HG02884 (cell line): ENCODE measurements at regions not wholly inside any gene's neighbourhood (a gene's known extent, or its start where the extent isn't known, plus 50 kb on each side); places are given as distances from the start of the nearest gene placed in this dataset.

Experiments
- ATAC-seq: cut with Tn5 transposase; IDR thresholded peaks from one replicate; pipeline ENCODE4 v1.9.1; 2021; ENCODE audit warnings: mild to moderate bottlenecking, moderate library complexity; ENCODE audit not compliant: unreplicated experiment

DNA sequence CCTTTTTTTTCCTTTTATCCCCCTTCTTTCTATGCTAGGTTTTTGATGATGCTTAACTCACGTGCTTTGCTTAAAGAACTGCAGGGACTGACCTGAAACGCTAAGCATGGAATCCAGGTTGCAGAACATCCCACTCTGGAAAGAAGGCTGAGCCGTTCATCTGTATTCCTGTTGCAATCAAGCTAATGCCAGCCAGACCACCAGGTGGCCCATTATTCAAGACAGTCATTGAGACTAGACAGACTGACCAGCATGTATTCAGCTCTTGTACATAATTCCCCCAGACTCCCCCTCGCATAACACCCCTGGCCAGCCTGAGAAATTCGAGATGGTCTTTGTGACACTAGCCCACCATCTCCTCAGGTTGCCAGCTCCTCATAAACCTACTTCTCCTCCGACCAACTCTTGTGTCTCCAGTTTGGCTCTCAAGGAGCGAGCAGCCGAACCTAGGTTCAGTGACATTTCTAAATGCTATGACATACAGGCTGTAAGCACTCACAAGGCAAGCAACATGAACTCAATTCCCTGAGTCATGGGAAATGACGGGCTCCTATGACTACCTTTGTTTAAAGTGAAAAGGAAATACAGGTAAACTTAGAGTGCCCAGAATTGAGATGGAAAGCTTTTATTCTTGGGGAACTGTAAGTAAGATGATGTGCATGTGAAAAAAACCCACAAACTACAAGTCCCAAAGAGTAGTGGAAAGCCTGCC, 309.3 kb upstream of the CDYL start:
- no peak for ATAC-seq

- no peak for ATAC-seq
These were observed 309.9 kb upstream of the CDYL start for GRCh38 chr6:4466261-4466660.

DNA sequence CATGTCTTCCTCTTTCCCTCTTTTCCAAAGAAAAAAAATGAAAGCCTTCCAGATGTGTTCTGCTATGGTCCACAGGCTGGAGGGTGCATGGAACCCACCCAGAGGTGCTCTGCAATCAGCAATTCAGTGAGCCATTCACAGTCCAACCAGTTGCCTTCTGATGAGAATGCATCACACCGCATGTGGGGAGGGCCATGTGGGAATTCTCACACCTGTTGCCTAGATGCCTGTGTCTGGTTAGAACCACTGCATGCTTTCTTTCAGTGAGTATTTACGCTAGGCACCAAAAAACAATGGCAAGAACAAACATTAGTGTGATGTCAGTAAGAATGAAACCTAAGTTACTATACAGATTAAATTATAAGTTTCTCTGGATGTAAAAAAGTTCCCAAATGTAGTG, 311.6 kb upstream of the CDYL start:
- no peak for ATAC-seq

DNA sequence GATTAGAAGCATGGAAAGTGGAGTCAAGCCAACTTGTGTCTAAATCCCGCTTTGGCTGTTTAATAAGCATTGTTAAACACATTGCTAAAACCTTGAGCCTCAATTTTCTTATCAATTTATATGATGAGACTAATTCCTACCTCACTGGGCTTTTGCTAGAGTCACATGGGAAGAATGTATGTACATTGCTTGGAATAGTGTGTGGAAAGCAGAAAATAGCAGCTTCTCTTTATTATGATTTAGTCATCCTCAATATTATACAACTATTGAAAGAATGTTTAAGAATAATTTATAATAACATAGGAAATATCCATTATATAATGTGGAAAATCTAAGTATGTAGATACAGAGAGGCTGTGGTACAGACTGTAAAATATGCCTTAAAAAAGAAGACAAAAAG, 313.0 kb upstream of the CDYL start:
- no peak for ATAC-seq

DNA sequence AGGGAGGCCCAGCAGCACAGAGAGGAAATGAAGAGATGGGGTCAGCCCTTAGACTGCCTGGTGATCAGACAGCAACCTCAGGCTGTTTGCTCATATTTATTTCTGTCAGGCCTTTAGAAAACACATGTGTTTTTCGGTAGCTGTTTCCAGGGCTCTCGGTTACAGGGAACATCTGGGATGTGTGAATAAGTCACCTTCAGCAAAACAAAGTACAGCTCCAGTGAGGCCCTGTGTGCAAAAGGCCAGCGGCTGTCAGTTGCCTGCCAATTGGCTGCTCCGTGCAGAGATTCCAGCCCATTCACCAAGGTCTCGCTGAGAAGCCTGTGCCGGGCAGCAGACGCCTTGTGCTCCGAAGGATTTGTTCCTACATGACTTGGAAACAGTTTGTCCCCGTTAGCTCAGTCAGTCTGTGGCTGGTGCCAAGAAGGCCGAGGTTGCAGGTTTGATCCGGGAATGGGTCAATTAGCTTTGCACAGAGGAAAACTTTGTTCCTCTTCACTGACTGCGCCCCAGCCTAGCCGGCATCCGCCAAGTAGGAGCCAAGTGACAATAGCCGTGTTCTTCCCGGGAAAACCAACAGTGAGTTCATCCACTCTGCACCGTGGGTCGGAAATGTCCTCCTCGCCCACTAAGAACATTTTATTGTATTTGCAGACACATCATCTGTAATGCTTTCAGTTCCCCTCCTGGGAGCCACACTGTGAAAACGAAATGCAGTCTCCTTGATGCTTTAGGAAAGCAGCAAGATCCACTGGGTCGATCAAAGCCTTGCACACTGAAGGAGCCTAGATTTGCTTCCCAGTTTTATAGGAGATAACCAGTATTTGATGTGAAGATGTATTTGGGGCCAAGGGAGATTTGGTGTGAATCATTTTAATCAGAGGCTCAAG, 315.4 kb upstream of the CDYL start:
- no peak for ATAC-seq

GRCh38 chr6:4459996-4460395, 316.2 kb upstream of the CDYL start:
- ATAC-seq: no peak

- ATAC-seq: no peak
These were observed 317.2 kb upstream of the CDYL start for GRCh38 chr6:4459032-4459431.

GRCh38 chr6:4451718-4452117, 316.3 kb upstream of the ECI2 start:
- ATAC-seq: no peak

- no peak for ATAC-seq
These were observed 315.7 kb upstream of the ECI2 start for GRCh38 chr6:4451081-4451480.

DNA sequence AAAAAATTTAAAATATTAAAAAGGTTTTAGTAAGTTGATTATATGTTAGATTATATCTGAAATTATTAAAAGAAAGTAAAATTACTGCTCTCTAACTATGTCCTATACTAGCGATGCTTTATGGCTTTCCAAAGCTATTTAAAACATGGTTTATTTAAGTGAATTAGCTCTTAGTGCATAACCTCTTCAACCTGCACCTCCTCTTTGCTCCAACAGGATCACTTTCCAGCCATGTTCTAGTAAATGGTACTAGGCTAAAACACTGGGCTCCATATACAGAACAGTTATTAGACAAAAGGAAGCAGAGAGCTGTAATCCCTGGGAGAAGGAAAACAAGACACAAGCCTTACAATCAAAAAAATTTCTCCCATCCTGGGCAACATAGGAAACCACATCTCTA, 314.9 kb upstream of the ECI2 start:
- ATAC-seq: no peak

DNA sequence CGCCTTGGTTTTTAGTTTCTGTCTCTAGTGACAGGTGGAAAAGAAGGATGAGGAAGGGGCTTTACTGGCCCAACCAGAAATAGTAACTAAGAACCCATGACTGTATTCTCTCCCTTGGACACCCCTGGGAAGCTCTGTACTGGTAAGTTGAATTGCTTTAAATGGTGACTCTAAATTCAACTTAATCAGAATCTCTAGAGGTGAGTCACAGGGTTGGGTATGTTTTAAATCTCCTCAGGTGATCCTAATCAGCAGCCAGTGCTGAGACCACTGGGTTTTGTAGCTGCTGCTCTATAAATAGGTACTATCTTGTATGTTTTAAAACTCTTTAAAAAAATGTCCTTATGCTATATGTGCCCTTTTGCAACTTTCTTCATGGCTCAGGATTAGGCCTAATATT, 314.0 kb upstream of the ECI2 start:
- no peak for ATAC-seq

GRCh38 chr6:4448841-4449240, 313.5 kb upstream of the ECI2 start:
- ATAC-seq: no peak

DNA sequence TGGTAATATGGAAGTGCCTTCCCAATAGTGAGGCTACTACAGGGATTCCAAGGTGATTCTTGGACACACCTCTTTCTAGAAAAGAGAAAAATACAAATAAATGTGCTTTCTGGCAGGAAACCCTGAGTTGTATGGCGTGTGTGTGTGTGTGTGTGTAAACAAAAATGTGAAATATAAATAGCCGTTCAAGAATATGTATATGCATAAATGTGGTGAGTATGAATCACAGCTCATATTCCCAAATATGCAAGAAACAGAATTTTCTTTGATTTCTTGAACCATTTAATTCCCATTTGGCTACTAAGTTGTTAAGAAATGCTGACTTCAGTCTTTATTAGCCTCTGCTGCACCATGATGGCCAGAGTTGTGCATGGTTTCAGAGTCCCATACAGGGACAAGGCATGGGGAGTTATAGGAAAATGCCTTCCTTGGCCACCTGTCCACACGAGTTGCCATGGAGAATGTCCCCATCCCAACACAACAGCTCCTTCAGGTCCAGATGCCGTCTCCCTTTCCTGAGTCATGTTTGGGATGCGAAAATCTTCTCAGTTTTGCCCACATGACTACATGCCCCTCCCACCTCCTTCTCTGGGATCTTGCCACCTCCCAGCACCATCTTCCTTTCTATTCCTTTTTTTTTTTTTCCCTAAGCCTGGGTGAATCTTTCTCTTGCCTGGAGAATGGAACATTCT, 312.4 kb upstream of the ECI2 start:
- no peak for ATAC-seq

DNA sequence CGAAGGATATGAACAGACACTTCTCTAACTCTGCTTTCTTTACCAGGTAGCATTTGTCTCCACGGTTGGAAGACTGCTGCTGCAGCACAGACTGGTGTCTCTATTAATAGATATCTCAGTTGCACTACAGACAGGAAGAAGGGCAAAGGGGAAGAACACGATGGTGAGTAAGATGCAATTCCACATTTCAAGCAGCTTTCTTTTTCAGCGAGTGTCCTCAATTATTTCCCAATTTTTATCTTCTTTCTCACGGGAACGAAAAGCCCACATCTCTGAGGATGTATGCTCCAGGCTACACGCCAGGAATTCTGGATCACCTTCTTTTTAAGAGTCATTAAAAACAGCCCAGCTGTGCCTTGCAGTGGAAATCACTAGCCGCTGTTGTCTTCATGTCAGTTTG, 311.6 kb upstream of the ECI2 start:
- no peak for ATAC-seq

DNA sequence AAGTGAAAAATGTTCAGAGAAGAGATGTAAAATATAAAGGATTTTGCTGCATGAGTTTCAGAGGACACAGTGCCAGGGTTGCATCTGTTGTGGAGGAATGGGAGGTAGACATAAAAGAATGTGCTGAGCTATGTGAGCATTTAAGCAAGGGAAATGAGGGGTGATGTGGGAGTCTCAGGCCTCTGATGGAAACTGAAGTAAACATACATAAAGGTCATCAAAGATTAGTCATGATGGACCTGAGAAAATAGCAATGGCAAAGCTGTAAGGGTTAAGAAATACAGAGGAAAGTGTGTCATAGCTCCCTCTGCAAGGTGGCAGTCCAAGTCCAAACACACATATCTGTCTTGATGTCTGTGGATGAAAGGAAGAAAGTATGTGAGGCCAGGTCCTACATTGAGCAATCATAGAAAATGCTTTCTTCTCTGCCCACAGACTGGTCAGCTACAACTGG, 306.6 kb upstream of the ECI2 start:
- ATAC-seq: no peak

- ATAC-seq: no peak
These were observed 303.8 kb upstream of the ECI2 start for GRCh38 chr6:4439159-4439558.

GRCh38 chr6:4437342-4437741, 302.0 kb upstream of the ECI2 start:
- no peak for ATAC-seq

DNA sequence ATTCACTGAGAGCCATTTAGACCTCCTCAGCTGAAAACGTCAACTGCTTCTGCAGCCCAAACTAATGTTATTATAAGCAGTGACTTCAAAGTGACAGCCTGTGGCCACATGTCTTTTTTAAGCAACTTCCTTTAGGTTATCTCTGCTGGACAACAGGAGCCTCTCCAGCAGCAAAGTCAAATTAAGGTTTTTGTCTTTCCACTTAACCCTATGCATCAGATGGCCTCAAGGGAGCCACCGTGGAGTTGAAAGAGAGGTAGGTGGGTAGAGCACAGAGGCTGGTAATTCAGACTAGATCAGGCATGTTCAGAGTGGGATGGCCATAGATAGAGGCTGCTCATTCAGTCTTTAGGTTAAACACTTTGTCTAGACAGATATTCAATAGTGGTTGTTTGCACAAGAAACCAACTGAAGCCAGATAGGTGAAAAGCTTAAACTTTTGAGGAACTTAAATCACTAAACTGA, 300.6 kb upstream of the ECI2 start:
- no peak for ATAC-seq

DNA sequence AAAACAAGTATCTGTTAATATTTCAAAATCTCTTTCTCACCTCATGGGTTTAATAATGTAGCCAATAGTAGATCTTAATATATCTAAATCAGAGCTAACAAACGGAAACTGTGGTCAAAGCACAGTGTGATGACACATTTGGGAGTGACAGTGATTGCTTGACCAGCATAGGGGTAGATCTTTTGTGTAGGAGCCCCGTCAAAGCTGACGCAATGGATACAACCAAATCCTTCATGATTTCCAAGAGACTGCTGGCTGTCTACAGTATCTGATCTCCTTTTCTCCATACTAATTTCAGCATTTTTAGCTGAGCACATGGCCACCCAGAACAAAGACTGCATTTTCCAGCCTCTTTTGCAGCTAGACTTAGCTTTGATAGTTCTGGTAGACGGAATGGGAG, 299.3 kb upstream of the ECI2 start:
- ATAC-seq: no peak

- ATAC-seq: no peak
These were observed 297.8 kb upstream of the ECI2 start for GRCh38 chr6:4433199-4433598.

GRCh38 chr6:4426968-4427367, 291.6 kb upstream of the ECI2 start:
- ATAC-seq: no peak

DNA sequence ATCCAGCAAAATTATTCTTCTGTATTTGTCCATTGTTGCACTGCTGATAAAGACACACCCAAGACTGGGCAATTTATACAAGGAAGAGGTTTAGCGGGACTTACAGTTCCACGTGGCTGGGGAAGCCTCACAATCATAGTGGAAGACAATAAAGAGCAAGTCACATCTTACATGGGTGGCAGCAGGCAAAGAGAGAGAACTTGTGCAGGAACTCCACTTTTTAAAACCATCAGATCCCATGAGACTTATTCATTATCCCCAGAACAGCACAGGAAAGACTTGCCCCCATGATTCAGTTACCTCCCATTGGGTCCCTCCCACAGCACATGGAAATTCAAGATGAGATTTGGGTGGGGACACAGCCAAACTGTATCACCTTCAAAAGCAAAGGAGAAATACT, 286.5 kb upstream of the ECI2 start:
- no peak for ATAC-seq
